Left ventricle myocardium inferior (tissue), 1 donor: ENCODE measurements at regions not wholly inside any gene's neighbourhood (a gene's known extent, or its start where the extent isn't known, plus 50 kb on each side); places are given as distances from the start of the nearest gene placed in this dataset.

Source experiments
- DNase-seq: peaks from one replicate; pipeline ENCODE4 v3.0.0-alpha.2; 2020
- H3K27ac ChIP-seq: fragments of 200-600 bp; replicated peaks from 2 replicates; pipeline ENCODE4 v1.8.0; 2021
- H3K27me3 ChIP-seq: fragments of 200-600 bp; 2 replicates; pipeline ENCODE4 v1.8.0; 2021; ENCODE audit warnings: low read depth
- H3K36me3 ChIP-seq: fragments of 200-600 bp; 2 replicates; pipeline ENCODE4 v1.8.0; 2021
- H3K4me1 ChIP-seq: fragments of 200-600 bp; 2 replicates; pipeline ENCODE4 v1.8.0; 2021
- H3K4me3 ChIP-seq: fragments of 200-600 bp; 2 replicates; pipeline ENCODE4 v1.8.0; 2021; ENCODE audit warnings: mild to moderate bottlenecking, moderate library complexity
- H3K9me3 ChIP-seq: fragments of 200-600 bp; replicated peaks from 2 replicates; pipeline ENCODE4 v1.8.0; 2021
- intact Hi-C: fragments of 100-400 bp; cut with micrococcal nuclease; formaldehyde crosslinking; loops from one replicate; pipeline ENCODE4 v1.11.0; 2022
- TF ChIP-seq, protein P1 (sequence below): fragments of 200-600 bp; IDR thresholded peaks from 2 replicates; pipeline ENCODE4 v1.8.0; 2021; ENCODE audit warnings: antibody characterized with exemption, mild to moderate bottlenecking, borderline replicate concordance
- donor health status: DM: no; HTN: yes; CAD: no; lungs with severe emphysema.

DNA sequence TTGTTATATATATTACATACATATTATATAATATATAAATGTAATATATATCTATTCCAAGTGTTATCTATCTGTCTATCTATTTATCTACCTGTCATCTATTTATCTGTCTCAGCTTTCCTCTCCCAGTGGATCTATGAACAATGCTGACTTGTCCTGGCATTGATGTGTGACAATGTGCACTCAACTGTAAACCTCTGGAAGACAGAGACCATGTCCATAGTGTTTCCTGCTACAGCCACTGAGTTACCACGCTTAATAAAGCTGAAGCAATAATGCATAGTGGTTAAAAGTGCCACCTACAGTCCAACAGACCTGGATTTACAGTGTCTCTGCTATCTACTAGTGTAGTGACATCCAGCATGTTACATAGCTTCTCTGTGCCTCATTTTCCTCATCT, 57.2 kb upstream of the TMED7 start:
- no peak for DNase-seq
- TF ChIP-seq, protein P1, sequence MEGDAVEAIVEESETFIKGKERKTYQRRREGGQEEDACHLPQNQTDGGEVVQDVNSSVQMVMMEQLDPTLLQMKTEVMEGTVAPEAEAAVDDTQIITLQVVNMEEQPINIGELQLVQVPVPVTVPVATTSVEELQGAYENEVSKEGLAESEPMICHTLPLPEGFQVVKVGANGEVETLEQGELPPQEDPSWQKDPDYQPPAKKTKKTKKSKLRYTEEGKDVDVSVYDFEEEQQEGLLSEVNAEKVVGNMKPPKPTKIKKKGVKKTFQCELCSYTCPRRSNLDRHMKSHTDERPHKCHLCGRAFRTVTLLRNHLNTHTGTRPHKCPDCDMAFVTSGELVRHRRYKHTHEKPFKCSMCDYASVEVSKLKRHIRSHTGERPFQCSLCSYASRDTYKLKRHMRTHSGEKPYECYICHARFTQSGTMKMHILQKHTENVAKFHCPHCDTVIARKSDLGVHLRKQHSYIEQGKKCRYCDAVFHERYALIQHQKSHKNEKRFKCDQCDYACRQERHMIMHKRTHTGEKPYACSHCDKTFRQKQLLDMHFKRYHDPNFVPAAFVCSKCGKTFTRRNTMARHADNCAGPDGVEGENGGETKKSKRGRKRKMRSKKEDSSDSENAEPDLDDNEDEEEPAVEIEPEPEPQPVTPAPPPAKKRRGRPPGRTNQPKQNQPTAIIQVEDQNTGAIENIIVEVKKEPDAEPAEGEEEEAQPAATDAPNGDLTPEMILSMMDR = no peak
- H3K4me1 ChIP-seq = no peaks in the 10 kb centered on the region
- intact Hi-C loops = no loop called here
- H3K36me3 ChIP-seq = no peaks in the 10 kb centered on the region
- no peak overlapping the region for H3K27ac ChIP-seq
- no peaks in the 10 kb centered on the region for H3K9me3 ChIP-seq
- no peak overlapping the region for H3K4me3 ChIP-seq
- no peaks in the 10 kb centered on the region for H3K27me3 ChIP-seq
